Fibroblast of villous mesenchyme (primary cell): ENCODE measurements at regions not wholly inside any gene's neighbourhood (a gene's known extent, or its start where the extent isn't known, plus 50 kb on each side); places are given as distances from the start of the nearest gene placed in this dataset.

Source experiments
- DNase-seq: peaks from one replicate; pipeline ENCODE4 v3.0.0-alpha.2; 2010; ENCODE audit warnings: low read depth
- H3K4me3 ChIP-seq: 2 replicates; pipeline ENCODE4 v1.5.1; 2011; ENCODE audit warnings: low read depth, mild to moderate bottlenecking, low read length
- CTCF ChIP-seq: IDR thresholded peaks from 2 replicates; pipeline ENCODE4 v1.5.1; 2012; ENCODE audit warnings: low read depth, mild to moderate bottlenecking, low read length; ENCODE audit not compliant: insufficient read depth

- TF ChIP-seq CTCF, result no peak
- no peak for DNase-seq
- no peak overlapping the region for H3K4me3 ChIP-seq
Measured at GRCh38 chr20:17129089-17129488, 97.8 kb upstream of the PCSK2 start.

GRCh38 chr20:17137692-17138091 is 89.1 kb upstream of the PCSK2 start:
- DNase-seq, result no peak
- no peak overlapping the region for H3K4me3 ChIP-seq
- TF ChIP-seq CTCF, result no peak

- no peak overlapping the region for H3K4me3 ChIP-seq
- TF ChIP-seq CTCF, result no peak
- DNase-seq, result no peak
Measured at GRCh38 chr20:17138237-17138636, 88.6 kb upstream of the PCSK2 start.

GRCh38 chr20:17140894-17141293 is 85.9 kb upstream of the PCSK2 start:
- no peak overlapping the region for H3K4me3 ChIP-seq
- DNase-seq, result no peak
- TF ChIP-seq CTCF, result no peak

- no peak for TF ChIP-seq CTCF
- no peak for DNase-seq
Measured at GRCh38 chr20:17141568-17141967, 85.3 kb upstream of the PCSK2 start.

GRCh38 chr20:17142666-17143065 is 84.2 kb upstream of the PCSK2 start:
- no peak for DNase-seq
- no peak overlapping the region for H3K4me3 ChIP-seq
- TF ChIP-seq CTCF, result no peak

More at GRCh38 chr20:17141568-17141967, 85.3 kb upstream of the PCSK2 start:
- no peak overlapping the region for H3K4me3 ChIP-seq

GRCh38 chr20:17150858-17151257 is 76.0 kb upstream of the PCSK2 start:
- DNase-seq, result no peak
- TF ChIP-seq CTCF, result no peak
- no peak overlapping the region for H3K4me3 ChIP-seq
